ENCODE measurements at regions not wholly inside any gene's neighbourhood (a gene's known extent, or its start where the extent isn't known, plus 50 kb on each side); places are given as distances from the start of the nearest gene placed in this dataset.

DNA sequence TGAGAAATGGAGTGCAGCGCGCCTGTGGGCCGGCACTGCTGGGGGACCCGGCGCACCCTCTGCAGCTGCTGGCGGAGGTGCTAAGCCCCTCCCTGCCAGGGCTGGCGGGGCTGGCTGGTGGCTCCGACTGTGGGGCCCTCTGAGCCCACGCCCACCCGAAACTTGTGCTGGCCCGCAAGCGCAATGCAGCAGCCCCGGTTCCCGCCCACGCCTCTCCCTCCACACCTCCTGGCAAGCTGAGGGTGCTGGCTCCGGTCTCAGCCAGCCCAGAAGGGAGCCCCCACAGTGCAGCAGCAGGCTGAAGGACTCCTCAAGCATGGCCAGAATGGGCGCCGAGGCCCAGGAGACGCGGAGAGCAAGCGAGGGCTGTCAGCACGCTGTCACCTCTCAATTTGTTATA lies 1063.0 kb upstream of the AUTS2 start:
- Histone ChIP-seq H3K27ac (ENCODE audit: low read length) (no peak overlapping the region), H3K4me3 (ENCODE audit: low read depth in 1 of 2, low read length in 2 of 2) (no peak overlapping the region), H3K36me3 (ENCODE audit: control insufficient read depth in 1 of 2, insufficient read depth in 2 of 2, low read length in 2 of 2) (no peaks in the 10 kb centered on the region), H3K4me1 (ENCODE audit: control insufficient read depth in 1 of 2, insufficient read depth in 2 of 2, low read length in 2 of 2) (no peaks in the 10 kb centered on the region), H3K27me3 (ENCODE audit: low read depth, low read length) (no peaks in the 10 kb centered on the region), H3K9me3 (ENCODE audit: control insufficient read depth in 1 of 2, low read length in 2 of 2) (no peaks in the 10 kb centered on the region)

DNA sequence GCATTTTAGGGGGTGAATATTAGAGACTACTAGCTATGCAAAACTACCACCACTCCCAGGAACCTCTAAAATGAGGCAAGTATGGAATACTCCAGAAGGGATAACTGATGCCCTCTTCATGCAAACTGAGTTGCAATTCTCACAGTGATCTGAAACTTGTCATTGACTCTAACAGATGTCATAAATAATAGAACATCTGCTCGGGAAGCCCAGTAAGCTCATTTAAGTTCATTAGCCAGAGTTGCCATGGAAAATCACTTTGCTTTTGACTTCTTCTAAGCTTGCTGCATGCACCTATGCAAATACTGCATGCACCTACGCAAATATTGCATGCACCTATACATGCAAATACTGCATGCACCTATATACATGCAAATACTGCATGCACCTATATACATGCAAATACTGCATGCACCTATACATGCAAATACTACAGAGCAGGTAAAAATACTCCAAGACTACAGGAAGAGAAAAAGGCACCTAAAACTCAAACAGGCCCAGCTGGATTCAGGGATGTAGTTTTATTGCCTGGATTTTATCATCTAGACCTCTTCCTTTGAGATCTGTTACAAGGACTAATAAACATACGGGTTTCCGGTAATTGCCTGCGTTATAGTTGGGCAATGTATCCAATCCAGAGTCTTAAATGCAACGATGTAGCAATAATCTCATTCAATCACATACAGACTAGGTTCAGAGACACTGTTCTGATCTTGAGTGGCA lies 1061.1 kb upstream of the AUTS2 start:
- H3K27ac ChIP-seq (ENCODE audit: low read length): no peak overlapping the region
- no peaks in the 10 kb centered on the region for H3K27me3 ChIP-seq (ENCODE audit: low read depth, low read length)
- no peaks in the 10 kb centered on the region for H3K36me3 ChIP-seq (ENCODE audit: control insufficient read depth in 1 of 2, insufficient read depth in 2 of 2, low read length in 2 of 2)
- H3K4me3 ChIP-seq (ENCODE audit: low read depth in 1 of 2, low read length in 2 of 2): no peak overlapping the region
- no peaks in the 10 kb centered on the region for H3K4me1 ChIP-seq (ENCODE audit: control insufficient read depth in 1 of 2, insufficient read depth in 2 of 2, low read length in 2 of 2)
- H3K9me3 ChIP-seq (ENCODE audit: control insufficient read depth in 1 of 2, low read length in 2 of 2): peaks cover 0 to 3% of the 10 kb centered on the region in 2 donors

DNA sequence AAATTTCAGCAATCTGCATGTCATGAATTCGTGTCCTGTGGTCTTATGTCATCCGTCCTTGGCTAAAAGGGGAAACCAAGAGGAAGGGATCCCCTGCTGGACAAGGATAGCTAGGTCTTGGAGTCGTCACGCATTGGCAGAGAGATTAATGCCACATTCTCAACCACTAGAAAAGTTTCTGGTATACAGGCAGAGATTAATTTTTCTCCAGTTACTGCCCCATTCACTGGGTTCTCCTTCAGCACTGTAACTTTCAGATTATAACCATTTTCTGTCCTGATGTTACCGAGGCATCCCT lies 1060.6 kb upstream of the AUTS2 start:
- no peaks in the 10 kb centered on the region for H3K36me3 ChIP-seq (ENCODE audit: control insufficient read depth in 1 of 2, insufficient read depth in 2 of 2, low read length in 2 of 2)
- H3K27me3 ChIP-seq (ENCODE audit: low read depth, low read length): no peaks in the 10 kb centered on the region
- peaks cover 0 to 3% of the 10 kb centered on the region in 2 donors for H3K9me3 ChIP-seq (ENCODE audit: control insufficient read depth in 1 of 2, low read length in 2 of 2)
- H3K4me1 ChIP-seq (ENCODE audit: control insufficient read depth in 1 of 2, insufficient read depth in 2 of 2, low read length in 2 of 2): peaks cover 0 to 2% of the 10 kb centered on the region in 2 donors
- H3K4me3 ChIP-seq (ENCODE audit: low read depth in 1 of 2, low read length in 2 of 2): no peak overlapping the region
- no peak overlapping the region for H3K27ac ChIP-seq (ENCODE audit: low read length)

DNA sequence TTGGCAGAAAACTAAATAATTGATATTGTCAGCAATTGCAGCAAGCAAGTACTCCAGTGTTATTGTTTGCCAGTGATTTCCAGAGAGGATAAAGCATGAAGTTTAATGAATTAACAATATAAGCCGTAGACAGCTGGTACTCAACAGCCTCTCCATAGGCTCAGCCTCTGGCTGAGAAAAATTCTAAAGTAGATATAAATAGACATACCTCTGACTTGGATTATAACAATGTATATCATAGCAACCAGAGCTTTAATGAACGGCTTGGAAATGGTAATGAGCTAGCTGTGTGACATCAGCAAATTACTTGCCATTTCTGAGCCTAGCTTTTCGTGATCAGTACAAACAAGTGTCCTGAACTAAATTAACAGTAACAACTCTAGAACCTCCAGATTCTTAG lies 1055.4 kb upstream of the AUTS2 start:
- H3K27ac ChIP-seq (ENCODE audit: low read length): no peak overlapping the region
- no peaks in the 10 kb centered on the region for H3K36me3 ChIP-seq (ENCODE audit: control insufficient read depth in 1 of 2, insufficient read depth in 2 of 2, low read length in 2 of 2)
- H3K4me3 ChIP-seq (ENCODE audit: low read depth in 1 of 2, low read length in 2 of 2): no peak overlapping the region
- no peaks in the 10 kb centered on the region for H3K27me3 ChIP-seq (ENCODE audit: low read depth, low read length)
- peaks cover 0 to 5% of the 10 kb centered on the region in 2 donors for H3K4me1 ChIP-seq (ENCODE audit: control insufficient read depth in 1 of 2, insufficient read depth in 2 of 2, low read length in 2 of 2)
- H3K9me3 ChIP-seq (ENCODE audit: control insufficient read depth in 1 of 2, low read length in 2 of 2): peaks cover 0 to 3% of the 10 kb centered on the region in 2 donors

DNA sequence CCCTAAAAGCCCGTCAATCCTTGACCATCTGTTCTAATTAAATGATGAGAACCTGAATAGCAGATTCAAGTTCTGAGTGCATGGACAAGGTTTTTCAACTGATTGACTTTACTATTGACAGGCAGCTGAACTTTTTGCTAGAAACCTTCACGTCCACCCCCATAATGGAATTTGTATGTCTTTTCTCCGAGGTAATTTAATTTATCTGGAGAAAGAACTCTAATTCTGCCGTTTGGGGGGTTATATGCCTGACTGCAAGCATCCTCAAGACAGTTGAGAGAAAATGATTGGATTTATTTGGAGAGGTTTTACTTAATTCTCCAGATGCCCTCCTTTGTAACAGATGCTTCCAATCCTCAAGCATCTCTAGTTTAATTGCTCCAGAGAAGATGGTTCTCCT lies 1053.4 kb upstream of the AUTS2 start:
- Histone ChIP-seq H3K36me3 (ENCODE audit: control insufficient read depth in 1 of 2, insufficient read depth in 2 of 2, low read length in 2 of 2) (no peaks in the 10 kb centered on the region), H3K27me3 (ENCODE audit: low read depth, low read length) (no peaks in the 10 kb centered on the region), H3K27ac (ENCODE audit: low read length) (no peak overlapping the region), H3K4me1 (ENCODE audit: control insufficient read depth in 1 of 2, insufficient read depth in 2 of 2, low read length in 2 of 2) (peaks cover 0 to 5% of the 10 kb centered on the region in 2 donors), H3K9me3 (ENCODE audit: control insufficient read depth in 1 of 2, low read length in 2 of 2) (peaks cover 0 to 3% of the 10 kb centered on the region in 2 donors), H3K4me3 (ENCODE audit: low read depth in 1 of 2, low read length in 2 of 2) (no peak overlapping the region)

DNA sequence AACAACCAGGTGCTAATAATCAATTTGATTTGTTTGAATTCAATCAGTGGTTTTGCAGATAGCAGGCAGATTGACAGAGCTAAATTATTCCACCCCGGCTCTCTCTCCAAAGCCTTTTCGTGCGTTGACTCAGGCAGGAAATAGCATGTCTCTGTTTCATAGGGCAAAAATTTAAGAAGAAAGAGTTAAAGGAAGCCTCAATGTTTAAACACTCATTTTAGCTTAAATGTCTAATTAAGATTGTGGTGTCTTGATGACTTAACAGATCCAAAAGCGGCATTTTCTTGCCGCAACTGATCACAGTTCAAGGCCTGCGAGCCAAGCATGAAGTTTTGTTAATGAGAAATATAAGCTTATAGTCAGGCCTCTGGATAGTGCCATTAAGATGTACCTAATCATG lies 1051.1 kb upstream of the AUTS2 start:
- peaks cover 0 to 5% of the 10 kb centered on the region in 2 donors for H3K4me1 ChIP-seq (ENCODE audit: control insufficient read depth in 1 of 2, insufficient read depth in 2 of 2, low read length in 2 of 2)
- no peaks in the 10 kb centered on the region for H3K27me3 ChIP-seq (ENCODE audit: low read depth, low read length)
- H3K9me3 ChIP-seq (ENCODE audit: control insufficient read depth in 1 of 2, low read length in 2 of 2): no peaks in the 10 kb centered on the region
- H3K27ac ChIP-seq (ENCODE audit: low read length): no peak overlapping the region
- H3K4me3 ChIP-seq (ENCODE audit: low read depth in 1 of 2, low read length in 2 of 2): no peak overlapping the region
- H3K36me3 ChIP-seq (ENCODE audit: control insufficient read depth in 1 of 2, insufficient read depth in 2 of 2, low read length in 2 of 2): no peaks in the 10 kb centered on the region

DNA sequence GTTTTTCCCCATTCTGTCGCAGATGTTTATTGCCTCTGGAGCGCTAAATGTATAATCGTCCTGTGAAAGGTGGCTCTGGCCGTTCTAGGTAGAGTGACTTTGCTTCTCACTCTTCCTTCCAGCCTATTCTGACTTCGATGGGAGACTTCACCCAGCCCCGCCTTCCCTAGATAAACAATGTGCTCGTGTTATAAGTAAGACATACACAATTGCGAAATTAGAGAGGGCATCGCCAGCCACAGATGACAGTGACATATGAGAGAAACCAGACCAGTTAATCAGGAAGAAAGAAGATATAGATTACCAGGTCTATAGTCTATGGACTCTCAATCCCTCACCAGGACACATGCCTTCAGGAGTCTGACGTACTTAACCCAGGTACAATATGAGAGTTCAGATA lies 1050.5 kb upstream of the AUTS2 start:
- Histone ChIP-seq H3K27ac (ENCODE audit: low read length) (no peak overlapping the region), H3K9me3 (ENCODE audit: control insufficient read depth in 1 of 2, low read length in 2 of 2) (no peaks in the 10 kb centered on the region), H3K36me3 (ENCODE audit: control insufficient read depth in 1 of 2, insufficient read depth in 2 of 2, low read length in 2 of 2) (no peaks in the 10 kb centered on the region), H3K4me3 (ENCODE audit: low read depth in 1 of 2, low read length in 2 of 2) (no peak overlapping the region), H3K4me1 (ENCODE audit: control insufficient read depth in 1 of 2, insufficient read depth in 2 of 2, low read length in 2 of 2) (peaks cover 0 to 3% of the 10 kb centered on the region in 2 donors), H3K27me3 (ENCODE audit: low read depth, low read length) (no peaks in the 10 kb centered on the region)

DNA sequence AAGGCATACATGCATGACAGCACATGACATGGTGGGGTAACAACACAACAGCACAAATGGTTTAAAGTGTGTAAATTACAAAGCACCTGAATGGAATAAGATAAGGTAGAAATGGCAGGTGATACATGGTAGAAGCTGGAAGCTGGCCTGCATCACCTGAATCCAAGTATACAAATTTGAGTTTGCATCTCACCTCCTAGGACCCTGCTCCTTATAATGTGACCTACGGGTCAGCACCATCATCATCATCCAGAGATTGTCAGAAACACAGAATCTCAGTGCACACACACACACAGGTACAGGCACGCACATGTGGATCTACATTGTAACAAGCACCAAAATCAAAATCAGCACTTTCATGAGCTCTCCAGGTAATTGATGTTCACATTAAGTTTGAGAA lies 1048.2 kb upstream of the AUTS2 start:
- no peaks in the 10 kb centered on the region for H3K4me1 ChIP-seq (ENCODE audit: control insufficient read depth in 1 of 2, insufficient read depth in 2 of 2, low read length in 2 of 2)
- H3K9me3 ChIP-seq (ENCODE audit: control insufficient read depth in 1 of 2, low read length in 2 of 2): no peaks in the 10 kb centered on the region
- H3K27me3 ChIP-seq (ENCODE audit: low read depth, low read length): no peaks in the 10 kb centered on the region
- no peak overlapping the region for H3K4me3 ChIP-seq (ENCODE audit: low read depth in 1 of 2, low read length in 2 of 2)
- no peak overlapping the region for H3K27ac ChIP-seq (ENCODE audit: low read length)
- H3K36me3 ChIP-seq (ENCODE audit: control insufficient read depth in 1 of 2, insufficient read depth in 2 of 2, low read length in 2 of 2): no peaks in the 10 kb centered on the region

DNA sequence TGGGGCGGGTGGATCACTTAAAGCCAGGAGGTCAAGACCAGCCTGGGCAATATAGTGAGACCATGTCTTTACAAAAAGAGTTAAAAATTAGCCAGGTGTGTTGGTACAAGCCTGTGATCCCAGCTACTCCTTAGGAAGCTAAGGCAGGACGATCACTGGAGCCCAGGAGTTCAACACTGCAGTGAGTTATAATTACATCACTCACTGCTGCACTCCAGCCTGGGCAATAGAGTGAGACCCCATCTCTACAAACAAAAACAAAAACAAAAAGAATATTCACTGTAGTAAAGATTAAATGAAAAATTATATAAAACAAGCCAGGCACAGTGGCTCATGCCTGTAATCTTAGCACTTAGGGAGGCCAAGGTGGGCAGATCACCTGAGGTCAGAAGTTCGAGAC lies 1047.6 kb upstream of the AUTS2 start:
- Histone ChIP-seq H3K36me3 (ENCODE audit: control insufficient read depth in 1 of 2, insufficient read depth in 2 of 2, low read length in 2 of 2) (no peaks in the 10 kb centered on the region), H3K27ac (ENCODE audit: low read length) (no peak overlapping the region), H3K4me3 (ENCODE audit: low read depth in 1 of 2, low read length in 2 of 2) (no peak overlapping the region), H3K4me1 (ENCODE audit: control insufficient read depth in 1 of 2, insufficient read depth in 2 of 2, low read length in 2 of 2) (no peaks in the 10 kb centered on the region), H3K27me3 (ENCODE audit: low read depth, low read length) (no peaks in the 10 kb centered on the region), H3K9me3 (ENCODE audit: control insufficient read depth in 1 of 2, low read length in 2 of 2) (no peaks in the 10 kb centered on the region)

DNA sequence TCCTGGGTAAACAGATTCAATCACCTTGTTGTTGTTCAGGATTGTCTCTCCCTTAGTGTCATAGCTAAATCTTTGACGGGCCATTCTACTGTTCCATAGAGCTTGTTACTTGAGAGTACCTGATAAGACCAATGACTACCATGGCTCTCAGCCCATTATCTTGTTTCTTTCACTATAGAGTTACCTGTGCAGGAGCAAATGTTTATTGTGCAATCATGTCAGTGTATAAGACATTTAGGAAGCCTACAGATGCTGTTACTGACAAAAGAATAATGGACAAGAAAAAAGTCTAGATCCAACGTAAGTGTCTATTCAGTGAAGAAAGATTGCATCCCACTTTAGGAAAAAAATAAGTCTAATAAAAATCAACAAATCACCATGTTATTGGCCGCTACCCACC lies 1041.7 kb upstream of the AUTS2 start:
- Histone ChIP-seq H3K4me1 (ENCODE audit: control insufficient read depth in 1 of 2, insufficient read depth in 2 of 2, low read length in 2 of 2) (no peaks in the 10 kb centered on the region), H3K9me3 (ENCODE audit: control insufficient read depth in 1 of 2, low read length in 2 of 2) (no peaks in the 10 kb centered on the region), H3K4me3 (ENCODE audit: low read depth in 1 of 2, low read length in 2 of 2) (no peak overlapping the region), H3K36me3 (ENCODE audit: control insufficient read depth in 1 of 2, insufficient read depth in 2 of 2, low read length in 2 of 2) (no peaks in the 10 kb centered on the region), H3K27me3 (ENCODE audit: low read depth, low read length) (no peaks in the 10 kb centered on the region), H3K27ac (ENCODE audit: low read length) (no peak overlapping the region)

DNA sequence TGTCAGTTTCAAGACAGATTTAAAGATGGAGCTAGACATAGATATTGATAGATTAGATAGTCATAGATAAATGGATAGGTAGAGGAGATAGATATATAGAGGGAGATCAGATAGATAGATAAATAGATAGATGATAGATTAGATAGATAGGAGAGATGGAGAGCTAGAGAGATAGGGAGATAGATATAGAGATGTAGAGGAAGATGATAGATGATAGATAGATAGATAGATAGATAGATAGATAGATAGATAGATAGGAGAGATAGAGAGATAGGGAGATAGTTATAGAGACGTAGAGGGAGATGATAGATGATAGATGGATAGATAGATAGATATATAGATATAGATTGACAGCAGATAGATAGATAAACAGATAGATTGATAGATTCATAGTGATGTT lies 1038.8 kb upstream of the AUTS2 start:
- H3K27ac ChIP-seq (ENCODE audit: low read length): no peak overlapping the region
- H3K4me3 ChIP-seq (ENCODE audit: low read depth in 1 of 2, low read length in 2 of 2): no peak overlapping the region
- no peaks in the 10 kb centered on the region for H3K9me3 ChIP-seq (ENCODE audit: control insufficient read depth in 1 of 2, low read length in 2 of 2)

DNA sequence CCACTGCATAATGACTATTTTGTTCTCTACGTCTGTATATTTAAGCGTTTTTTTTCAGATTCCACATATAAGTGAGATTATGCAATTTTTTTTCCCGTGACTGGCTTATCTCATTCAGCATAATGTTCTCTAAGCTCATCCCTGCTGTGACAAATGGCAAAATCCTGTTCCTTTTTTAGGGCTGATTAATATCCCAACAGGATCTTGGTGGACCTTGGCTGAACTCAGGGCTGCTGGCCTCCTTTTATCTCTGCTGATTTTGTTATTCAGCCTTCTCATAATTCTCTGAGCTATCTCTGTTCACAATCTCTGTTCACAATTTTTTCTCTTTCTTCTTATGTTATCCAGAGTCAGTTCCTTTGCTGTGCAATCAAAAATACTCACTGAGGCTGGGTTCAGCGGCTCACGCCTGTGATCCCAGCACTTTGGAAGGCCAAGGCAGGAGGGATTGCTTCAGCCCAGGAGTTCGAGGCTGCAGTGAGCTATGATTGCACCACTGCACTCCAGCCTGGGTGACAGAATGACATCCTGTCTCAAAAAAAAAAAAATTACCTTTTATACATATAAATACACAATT lies 1035.9 kb upstream of the AUTS2 start:
- Histone ChIP-seq H3K4me3 (ENCODE audit: low read depth in 1 of 2, low read length in 2 of 2) (no peak overlapping the region), H3K27ac (ENCODE audit: low read length) (no peak overlapping the region), H3K4me1 (ENCODE audit: control insufficient read depth in 1 of 2, insufficient read depth in 2 of 2, low read length in 2 of 2) (no peaks in the 10 kb centered on the region), H3K36me3 (ENCODE audit: control insufficient read depth in 1 of 2, insufficient read depth in 2 of 2, low read length in 2 of 2) (no peaks in the 10 kb centered on the region), H3K9me3 (ENCODE audit: control insufficient read depth in 1 of 2, low read length in 2 of 2) (no peaks in the 10 kb centered on the region), H3K27me3 (ENCODE audit: low read depth, low read length) (no peaks in the 10 kb centered on the region)

More for the DNA sequence above, 1038.8 kb upstream of the AUTS2 start:
- Histone ChIP-seq H3K27me3 (ENCODE audit: low read depth, low read length) (no peaks in the 10 kb centered on the region), H3K4me1 (ENCODE audit: control insufficient read depth in 1 of 2, insufficient read depth in 2 of 2, low read length in 2 of 2) (no peaks in the 10 kb centered on the region), H3K36me3 (ENCODE audit: control insufficient read depth in 1 of 2, insufficient read depth in 2 of 2, low read length in 2 of 2) (no peaks in the 10 kb centered on the region)

Measured in muscle layer of duodenum (tissue), 2 donors.